OCI-LY3 (cell line): ENCODE measurements at regions not wholly inside any gene's neighbourhood (a gene's known extent, or its start where the extent isn't known, plus 50 kb on each side); places are given as distances from the start of the nearest gene placed in this dataset.

ENCODE experiments used
- H2AFZ ChIP-seq: fragments of 200-600, 300-600 bp; shearing (Covaris generic); 2 replicates; pipeline ENCODE4 v1.6.0; 2014; ENCODE audit warnings: antibody characterized with exemption, low read depth, low read length
- H3K27ac ChIP-seq: fragments of 200-600, 300-600 bp; sonication (generic); 2 replicates; pipeline ENCODE4 v1.5.1; 2014; ENCODE audit warnings: mild to moderate bottlenecking, low read length, moderate library complexity, mixed read lengths
- H3K27me3 ChIP-seq: fragments of 200-600, 300-600 bp; sonication (generic); 2 replicates; pipeline ENCODE4 v1.6.1; 2014; ENCODE audit warnings: low read depth, low read length, mixed read lengths
- H3K36me3 ChIP-seq: fragments of 200-600, 300-600 bp; sonication (generic); replicated peaks from 2 replicates; pipeline ENCODE3; 2014; ENCODE audit warnings: low read depth, low read length, mixed read lengths
- H3K4me1 ChIP-seq: fragments of 300-600, 200-600 bp; sonication (generic); 2 replicates; pipeline ENCODE4 v1.6.1; 2014; ENCODE audit warnings: low read length, mixed read lengths
- H3K4me2 ChIP-seq: fragments of 200-600, 300-600 bp; sonication (generic); 2 replicates; pipeline ENCODE4 v1.6.1; 2014; ENCODE audit warnings: low read length, mixed read lengths
- H3K4me3 ChIP-seq: fragments of 300-600, 200-600 bp; sonication (generic); 2 replicates; pipeline ENCODE4 v1.5.1; 2014; ENCODE audit warnings: antibody characterized with exemption, mild to moderate bottlenecking, low read length, moderate library complexity
- H3K79me2 ChIP-seq: fragments of 300-600, 200-600 bp; shearing (Covaris generic); 2 replicates; pipeline ENCODE4 v1.6.1; 2014; ENCODE audit warnings: mild to moderate bottlenecking, low read length, mixed read lengths
- H3K9ac ChIP-seq: fragments of 300-600, 200-600 bp; shearing (Covaris generic); 2 replicates; pipeline ENCODE4 v1.6.0; 2014; ENCODE audit warnings: mild to moderate bottlenecking, low read length, moderate library complexity
- H3K9me3 ChIP-seq: fragments of 200-600, 300-600 bp; shearing (Covaris generic); 2 replicates; pipeline ENCODE4 v1.6.1; 2014; ENCODE audit warnings: low read length, mixed read lengths; ENCODE audit not compliant: insufficient read depth
- H4K20me1 ChIP-seq: fragments of 200-600, 300-600 bp; sonication (generic); 2 replicates; pipeline ENCODE4 v1.6.1; 2016; ENCODE audit warnings: low read length, mixed read lengths; ENCODE audit not compliant: insufficient read depth
- EZH2phosphoT487 ChIP-seq: fragments of 200-600 bp; shearing (Covaris generic); IDR thresholded peaks from 2 replicates; pipeline ENCODE4 v1.6.1; 2018; ENCODE audit warnings: antibody characterized with exemption, mixed run types, low read depth
- TF ChIP-seq, protein P1 (sequence below): fragments of 200-600, 300-600 bp; sonication (generic); IDR thresholded peaks from 2 replicates; pipeline ENCODE4 v1.5.1; 2014; ENCODE audit warnings: antibody characterized with exemption, low read length, low read depth

DNA sequence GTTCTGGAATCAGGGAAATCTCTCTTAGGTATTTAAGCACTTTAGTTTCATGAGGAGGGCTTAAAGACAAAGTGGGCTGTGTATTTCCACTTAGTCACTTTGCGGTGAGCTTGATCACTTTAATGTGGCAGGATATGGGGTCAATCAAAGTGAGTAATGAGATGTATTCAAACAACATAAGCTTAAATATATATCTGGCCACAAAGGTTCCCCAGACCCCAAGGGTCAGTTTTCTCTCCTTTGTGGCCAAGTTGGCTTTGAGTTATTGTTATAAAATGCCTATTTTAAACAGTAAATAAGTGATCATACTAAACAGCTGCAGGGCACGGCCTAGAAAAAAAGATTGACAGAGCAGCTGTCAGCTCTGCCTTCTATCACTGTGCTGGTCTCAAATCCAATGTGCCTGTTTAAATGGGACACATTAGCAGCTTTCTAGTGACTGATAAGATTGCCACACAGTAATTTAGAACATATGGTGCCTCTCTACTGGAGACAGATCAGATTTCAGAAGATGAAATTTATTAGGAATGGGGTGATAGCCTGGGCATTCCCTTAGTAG, 363.9 kb downstream of the AGTPBP1 start:
- Histone ChIP-seq H3K4me1 (no peaks in the 10 kb centered on the region), H4K20me1 (no peaks in the 10 kb centered on the region), H3K27ac (no peak overlapping the region), H3K79me2 (no peaks in the 10 kb centered on the region), H2AFZ (no peak overlapping the region), H3K27me3 (peaks cover 3% of the 10 kb centered on the region; the same call in 1 of the 2 replicates), H3K4me2 (no peak overlapping the region), H3K4me3 (no peak overlapping the region), H3K36me3 (no peaks in the 10 kb centered on the region), H3K9ac (no peak overlapping the region), H3K9me3 (no peaks in the 10 kb centered on the region)
- TF ChIP-seq, protein P1, sequence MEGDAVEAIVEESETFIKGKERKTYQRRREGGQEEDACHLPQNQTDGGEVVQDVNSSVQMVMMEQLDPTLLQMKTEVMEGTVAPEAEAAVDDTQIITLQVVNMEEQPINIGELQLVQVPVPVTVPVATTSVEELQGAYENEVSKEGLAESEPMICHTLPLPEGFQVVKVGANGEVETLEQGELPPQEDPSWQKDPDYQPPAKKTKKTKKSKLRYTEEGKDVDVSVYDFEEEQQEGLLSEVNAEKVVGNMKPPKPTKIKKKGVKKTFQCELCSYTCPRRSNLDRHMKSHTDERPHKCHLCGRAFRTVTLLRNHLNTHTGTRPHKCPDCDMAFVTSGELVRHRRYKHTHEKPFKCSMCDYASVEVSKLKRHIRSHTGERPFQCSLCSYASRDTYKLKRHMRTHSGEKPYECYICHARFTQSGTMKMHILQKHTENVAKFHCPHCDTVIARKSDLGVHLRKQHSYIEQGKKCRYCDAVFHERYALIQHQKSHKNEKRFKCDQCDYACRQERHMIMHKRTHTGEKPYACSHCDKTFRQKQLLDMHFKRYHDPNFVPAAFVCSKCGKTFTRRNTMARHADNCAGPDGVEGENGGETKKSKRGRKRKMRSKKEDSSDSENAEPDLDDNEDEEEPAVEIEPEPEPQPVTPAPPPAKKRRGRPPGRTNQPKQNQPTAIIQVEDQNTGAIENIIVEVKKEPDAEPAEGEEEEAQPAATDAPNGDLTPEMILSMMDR: no peak
- TF ChIP-seq EZH2phosphoT487: no peak

DNA sequence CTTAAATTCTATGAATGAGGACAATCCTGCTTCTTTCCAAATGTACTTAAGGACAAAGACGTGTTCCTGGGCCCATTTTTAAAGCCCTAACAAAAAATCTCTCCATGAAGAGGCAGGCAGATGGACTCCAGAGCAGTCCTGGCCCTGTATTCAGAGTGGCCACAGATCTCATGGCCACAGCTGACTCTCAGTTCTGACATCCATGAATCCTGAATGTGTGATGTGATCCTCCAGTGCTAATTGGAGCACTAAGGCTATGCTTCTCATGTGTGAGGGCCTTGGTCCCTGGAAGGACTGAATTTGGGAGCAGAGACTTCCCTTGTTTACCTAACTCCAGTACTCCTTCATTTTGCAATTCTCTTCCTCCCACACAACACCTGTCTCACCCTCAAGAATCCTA, 373.0 kb downstream of the AGTPBP1 start:
- no peaks in the 10 kb centered on the region for H4K20me1 ChIP-seq
- H3K27ac ChIP-seq: no peak overlapping the region
- no peak overlapping the region for H2AFZ ChIP-seq
- H3K4me2 ChIP-seq: no peak overlapping the region
- H3K27me3 ChIP-seq: no peaks in the 10 kb centered on the region
- no peaks in the 10 kb centered on the region for H3K4me1 ChIP-seq
- no peak overlapping the region for H3K4me3 ChIP-seq
- H3K9ac ChIP-seq: no peak overlapping the region
- H3K9me3 ChIP-seq: no peaks in the 10 kb centered on the region
- H3K36me3 ChIP-seq: no peaks in the 10 kb centered on the region
- TF ChIP-seq EZH2phosphoT487: no peak
- TF ChIP-seq, protein P1: no peak
- H3K79me2 ChIP-seq: no peaks in the 10 kb centered on the region

DNA sequence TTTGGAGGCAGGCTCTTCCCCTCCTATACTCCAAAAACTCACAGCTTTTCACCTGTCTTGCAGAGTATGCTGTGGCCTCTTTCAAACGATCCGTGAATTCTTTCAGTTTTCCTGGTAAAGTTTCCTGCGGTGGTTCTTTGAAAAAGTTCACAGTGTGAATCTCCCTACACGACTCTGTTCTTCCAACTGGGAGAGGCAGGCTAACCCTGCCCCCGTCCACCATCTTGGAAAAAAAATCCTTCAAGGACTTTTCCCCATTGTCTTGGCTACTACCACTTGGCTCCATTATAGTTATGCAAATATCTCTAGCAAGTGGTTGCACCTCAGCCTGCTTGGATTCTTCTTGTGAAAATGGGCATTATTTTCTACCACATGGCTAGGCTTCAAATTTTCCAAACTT, 382.6 kb downstream of the AGTPBP1 start:
- 0 out of 2 replicates have a peak, but pooled peaks cover 3% of the 10 kb centered on the region for H3K27me3 ChIP-seq
- no peaks in the 10 kb centered on the region for H3K4me1 ChIP-seq
- H3K4me2 ChIP-seq: no peak overlapping the region
- no peaks in the 10 kb centered on the region for H3K79me2 ChIP-seq
- H4K20me1 ChIP-seq: no peaks in the 10 kb centered on the region
- H3K9me3 ChIP-seq: no peaks in the 10 kb centered on the region
- no peak overlapping the region for H3K9ac ChIP-seq
- TF ChIP-seq, protein P1: no peak
- TF ChIP-seq EZH2phosphoT487: no peak
- H3K27ac ChIP-seq: no peak overlapping the region
- H2AFZ ChIP-seq: no peak overlapping the region
- no peaks in the 10 kb centered on the region for H3K36me3 ChIP-seq
- H3K4me3 ChIP-seq: no peak overlapping the region

DNA sequence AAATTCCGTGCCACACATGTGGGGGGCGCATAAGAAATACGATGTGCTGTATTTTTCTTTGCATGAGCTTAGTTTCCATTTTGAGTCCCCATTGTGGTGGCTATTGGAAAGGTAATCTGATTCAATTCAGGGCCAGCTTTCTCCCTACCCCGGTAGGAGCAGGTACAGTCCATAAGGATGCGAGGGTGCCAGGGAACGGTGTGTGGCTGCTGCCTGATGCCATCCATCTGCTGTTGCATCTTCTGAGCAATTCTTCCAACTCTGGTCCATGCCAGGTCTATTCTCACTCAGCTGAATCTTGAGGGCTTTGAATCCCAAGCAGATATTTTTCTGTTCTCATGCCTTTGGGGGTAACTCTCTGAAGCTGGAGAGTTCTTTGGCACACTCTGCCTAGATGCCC, 392.7 kb downstream of the AGTPBP1 start:
- H3K79me2 ChIP-seq: no peaks in the 10 kb centered on the region
- no peak overlapping the region for H3K4me2 ChIP-seq
- H2AFZ ChIP-seq: no peak overlapping the region
- H3K27ac ChIP-seq: no peak overlapping the region
- no peaks in the 10 kb centered on the region for H4K20me1 ChIP-seq
- no peaks in the 10 kb centered on the region for H3K36me3 ChIP-seq
- H3K9me3 ChIP-seq: no peaks in the 10 kb centered on the region
- no peak overlapping the region for H3K4me3 ChIP-seq
- H3K9ac ChIP-seq: no peak overlapping the region
- H3K27me3 ChIP-seq: peaks cover 8% of the 10 kb centered on the region
- TF ChIP-seq EZH2phosphoT487: no peak
- TF ChIP-seq, protein P1: no peak
- no peaks in the 10 kb centered on the region for H3K4me1 ChIP-seq
